HG03103 (cell line): ENCODE measurements at regions not wholly inside any gene's neighbourhood (a gene's known extent, or its start where the extent isn't known, plus 50 kb on each side); places are given as distances from the start of the nearest gene placed in this dataset.
"Not testable (repeated sequence)": the region's sequence is repeated elsewhere in the genome, so short reads cannot be mapped to it uniquely, and the experiment has no call there.

ENCODE experiments used
- ATAC-seq: cut with Tn5 transposase; IDR thresholded peaks from one replicate; pipeline ENCODE4 v1.9.1; 2021; ENCODE audit warnings: low read depth; ENCODE audit not compliant: unreplicated experiment

- not testable (repeated sequence) for ATAC-seq
Observed at GRCh38 chr16:29284159-29284558, 122.4 kb downstream of the NPIPB11 start.

- ATAC-seq = not testable (repeated sequence)
Observed at GRCh38 chr16:29278097-29278871, 128.2 kb downstream of the NPIPB11 start.

GRCh38 chr16:29276446-29276845 is 130.1 kb downstream of the NPIPB11 start:
- not testable (repeated sequence) for ATAC-seq

GRCh38 chr16:29274055-29275035 is 132.2 kb downstream of the NPIPB11 start:
- ATAC-seq = not testable (repeated sequence)

GRCh38 chr16:29273298-29274054 is 133.0 kb downstream of the NPIPB11 start:
- not testable (repeated sequence) for ATAC-seq

GRCh38 chr16:29271721-29272675 is 134.5 kb downstream of the NPIPB11 start:
- not testable (repeated sequence) for ATAC-seq

- ATAC-seq = not testable (repeated sequence)
Observed at GRCh38 chr16:29270923-29271322, 135.6 kb downstream of the NPIPB11 start.

- ATAC-seq = not testable (repeated sequence)
Observed at GRCh38 chr16:29270033-29270432, 136.5 kb downstream of the NPIPB11 start.

GRCh38 chr16:29269192-29269811 is 137.2 kb downstream of the NPIPB11 start:
- not testable (repeated sequence) for ATAC-seq

GRCh38 chr16:29268785-29269191 is 137.7 kb downstream of the NPIPB11 start:
- not testable (repeated sequence) for ATAC-seq

- not testable (repeated sequence) for ATAC-seq
Observed at GRCh38 chr16:29268348-29268747, 138.2 kb downstream of the NPIPB11 start.

GRCh38 chr16:29267891-29268290 is 138.6 kb downstream of the NPIPB11 start:
- not testable (repeated sequence) for ATAC-seq

GRCh38 chr16:29267055-29267619 is 139.4 kb downstream of the NPIPB11 start:
- not testable (repeated sequence) for ATAC-seq

- ATAC-seq = not testable (repeated sequence)
Observed at GRCh38 chr16:29266612-29267011, 139.9 kb downstream of the NPIPB11 start.

GRCh38 chr16:29265255-29265853 is 141.2 kb downstream of the NPIPB11 start:
- ATAC-seq = not testable (repeated sequence)

- not testable (repeated sequence) for ATAC-seq
Observed at GRCh38 chr16:29264080-29264837, 142.3 kb downstream of the NPIPB11 start.

- ATAC-seq = not testable (repeated sequence)
Observed at GRCh38 chr16:29262725-29263124, 143.8 kb downstream of the NPIPB11 start.
